ENCODE measurements at regions not wholly inside any gene's neighbourhood (a gene's known extent, or its start where the extent isn't known, plus 50 kb on each side); places are given as distances from the start of the nearest gene placed in this dataset.

DNA sequence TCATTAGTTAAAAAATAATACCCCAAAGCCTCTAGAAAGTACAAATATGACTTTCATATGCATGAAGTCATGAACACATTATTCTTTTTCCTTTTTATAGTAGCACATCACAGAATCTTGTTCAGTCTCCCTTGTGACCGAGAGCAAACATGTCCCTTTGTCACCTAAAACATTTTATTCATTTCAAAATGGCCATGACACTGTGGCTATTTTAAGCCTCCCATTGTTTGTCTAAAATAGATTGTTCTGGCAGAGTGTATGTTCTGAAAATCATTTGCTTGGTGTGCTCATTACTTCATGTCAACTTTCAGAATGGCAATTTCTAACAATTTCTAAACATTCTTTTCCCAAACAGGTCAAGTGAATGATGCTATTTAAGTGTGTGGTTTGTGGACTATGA lies 865.0 kb downstream of the JRKL start:
- intact Hi-C loops (cut with DNase I), result no loop called here
- Histone ChIP-seq H3K9me3 (no peaks in the 10 kb centered on the region), H3K27ac (no peak overlapping the region), H3K4me1 (no peaks in the 10 kb centered on the region), H3K4me3 (no peak overlapping the region), H3K36me3 (no peaks in the 10 kb centered on the region), H3K27me3 (no peaks in the 10 kb centered on the region)
- DNase-seq, result no peak
- TF ChIP-seq EP300 (IDR thresholded peaks at IDR 0.05) (no peak), POLR2A (IDR thresholded peaks at IDR 0.05) (no peak), POLR2AphosphoS5 (IDR thresholded peaks at IDR 0.05) (no peak)
- TF ChIP-seq, protein P1, sequence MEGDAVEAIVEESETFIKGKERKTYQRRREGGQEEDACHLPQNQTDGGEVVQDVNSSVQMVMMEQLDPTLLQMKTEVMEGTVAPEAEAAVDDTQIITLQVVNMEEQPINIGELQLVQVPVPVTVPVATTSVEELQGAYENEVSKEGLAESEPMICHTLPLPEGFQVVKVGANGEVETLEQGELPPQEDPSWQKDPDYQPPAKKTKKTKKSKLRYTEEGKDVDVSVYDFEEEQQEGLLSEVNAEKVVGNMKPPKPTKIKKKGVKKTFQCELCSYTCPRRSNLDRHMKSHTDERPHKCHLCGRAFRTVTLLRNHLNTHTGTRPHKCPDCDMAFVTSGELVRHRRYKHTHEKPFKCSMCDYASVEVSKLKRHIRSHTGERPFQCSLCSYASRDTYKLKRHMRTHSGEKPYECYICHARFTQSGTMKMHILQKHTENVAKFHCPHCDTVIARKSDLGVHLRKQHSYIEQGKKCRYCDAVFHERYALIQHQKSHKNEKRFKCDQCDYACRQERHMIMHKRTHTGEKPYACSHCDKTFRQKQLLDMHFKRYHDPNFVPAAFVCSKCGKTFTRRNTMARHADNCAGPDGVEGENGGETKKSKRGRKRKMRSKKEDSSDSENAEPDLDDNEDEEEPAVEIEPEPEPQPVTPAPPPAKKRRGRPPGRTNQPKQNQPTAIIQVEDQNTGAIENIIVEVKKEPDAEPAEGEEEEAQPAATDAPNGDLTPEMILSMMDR (IDR thresholded peaks at IDR 0.05), result no peak
- WGBS, 2 donors, result 64 to 67% methylated on average over 1 of the region's 1 CpG

DNA sequence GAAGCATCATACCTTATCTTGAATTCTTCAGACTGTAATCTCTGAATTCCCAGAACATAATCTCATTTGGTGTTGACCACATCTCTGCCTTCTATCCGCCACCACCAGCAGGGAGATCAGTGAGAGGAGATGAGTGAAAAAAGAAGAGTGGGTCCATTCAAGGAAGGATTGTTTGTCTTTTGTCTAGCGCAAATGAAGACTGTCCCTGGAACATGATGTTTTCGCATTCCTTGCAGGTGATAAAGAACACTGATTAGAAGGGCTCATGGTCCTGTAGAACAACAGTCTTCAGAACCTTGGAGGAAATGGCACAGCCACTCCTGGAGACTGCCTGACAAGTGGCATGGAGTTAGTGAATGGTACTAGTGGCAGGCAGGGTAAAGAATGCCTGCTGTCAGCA lies 869.6 kb downstream of the JRKL start:
- intact Hi-C loops (cut with DNase I), result no loop called here

DNA sequence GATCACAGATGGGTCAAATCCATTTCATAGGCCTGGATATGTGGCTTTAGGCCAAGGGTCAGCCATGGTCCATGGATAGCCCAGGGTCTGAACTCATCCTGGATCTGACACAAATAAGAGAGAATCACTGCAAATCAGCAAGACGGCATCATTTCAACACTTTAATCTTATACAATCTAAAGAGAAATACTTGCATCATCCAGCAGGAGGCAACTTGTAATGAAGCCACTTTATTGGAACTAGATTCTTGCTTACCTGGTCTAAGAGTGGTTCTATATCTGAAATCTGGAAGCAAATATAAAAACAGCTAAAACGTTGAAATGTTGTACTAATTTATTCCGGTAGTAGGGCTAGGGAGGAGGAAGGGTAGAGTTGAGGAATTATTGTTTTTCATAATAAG lies 870.1 kb downstream of the JRKL start:
- Histone ChIP-seq H3K4me1 (no peaks in the 10 kb centered on the region), H3K36me3 (no peaks in the 10 kb centered on the region), H3K27me3 (no peaks in the 10 kb centered on the region), H3K4me3 (no peak overlapping the region), H3K27ac (no peak overlapping the region), H3K9me3 (no peaks in the 10 kb centered on the region)
- WGBS, 2 donors, result 90% methylated on average over 3 of the region's 3 CpGs
- DNase-seq, result no peak
- intact Hi-C loops (cut with DNase I), result no loop called here
- TF ChIP-seq POLR2AphosphoS5 (IDR thresholded peaks at IDR 0.05), result no peak
- TF ChIP-seq EP300 (IDR thresholded peaks at IDR 0.05), result no peak
- TF ChIP-seq, protein P1 (IDR thresholded peaks at IDR 0.05), result no peak
- no peak for TF ChIP-seq POLR2A (IDR thresholded peaks at IDR 0.05)

More for the DNA sequence above, 869.6 kb downstream of the JRKL start:
- TF ChIP-seq POLR2AphosphoS5 (IDR thresholded peaks at IDR 0.05) (no peak), POLR2A (IDR thresholded peaks at IDR 0.05) (no peak), EP300 (IDR thresholded peaks at IDR 0.05) (no peak)
- TF ChIP-seq, protein P1 (IDR thresholded peaks at IDR 0.05), result no peak
- Histone ChIP-seq H3K27ac (no peak overlapping the region), H3K4me1 (no peaks in the 10 kb centered on the region), H3K4me3 (no peak overlapping the region), H3K9me3 (no peaks in the 10 kb centered on the region), H3K36me3 (no peaks in the 10 kb centered on the region), H3K27me3 (no peaks in the 10 kb centered on the region)
- DNase-seq, result no peak
- WGBS, 2 donors, result 84 to 90% methylated on average over 3 of the region's 3 CpGs

DNA sequence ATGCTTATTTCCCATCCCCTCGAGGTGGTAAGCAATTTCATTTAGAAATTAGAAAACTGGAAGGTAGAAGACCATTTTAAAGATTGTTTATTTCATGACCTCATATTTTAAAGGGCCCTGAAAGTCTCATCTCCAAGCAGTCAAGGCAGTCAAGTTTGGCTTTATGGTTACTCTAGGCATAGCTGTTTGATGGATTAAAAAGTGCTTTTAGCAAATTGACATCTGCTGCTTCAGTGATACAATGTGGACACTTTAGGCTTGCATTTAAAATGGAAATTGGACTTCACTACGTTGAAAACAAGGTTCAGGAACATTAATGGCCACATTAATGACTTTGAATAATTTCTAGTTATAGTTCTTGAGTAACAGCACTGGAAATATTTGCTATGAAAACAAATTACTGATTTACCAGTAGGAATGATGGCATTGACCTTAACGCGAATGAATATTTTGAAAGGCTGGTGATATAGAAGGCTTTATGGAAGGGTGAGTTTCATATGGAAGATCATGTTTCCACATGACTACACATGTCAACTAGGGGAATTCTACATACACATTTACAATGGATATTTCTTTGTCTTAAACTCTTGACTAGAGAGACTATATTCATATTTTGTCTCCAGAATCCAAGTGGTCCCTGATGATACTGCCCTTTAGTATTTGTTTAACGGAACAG lies 873.5 kb downstream of the JRKL start:
- 61 to 73% methylated on average over 5 of the region's 5 CpGs for WGBS, 2 donors
- H3K36me3 ChIP-seq, result no peaks in the 10 kb centered on the region
- DNase-seq, result no peak
- no peaks in the 10 kb centered on the region for H3K4me1 ChIP-seq
- H3K4me3 ChIP-seq, result no peak overlapping the region
- H3K27ac ChIP-seq, result no peak overlapping the region
- no peaks in the 10 kb centered on the region for H3K27me3 ChIP-seq
- H3K9me3 ChIP-seq, result no peaks in the 10 kb centered on the region
- TF ChIP-seq POLR2AphosphoS5 (IDR thresholded peaks at IDR 0.05) (no peak), EP300 (IDR thresholded peaks at IDR 0.05) (no peak), POLR2A (IDR thresholded peaks at IDR 0.05) (no peak)
- TF ChIP-seq, protein P1 (IDR thresholded peaks at IDR 0.05), result no peak
- intact Hi-C loops (cut with DNase I), result no loop called here

DNA sequence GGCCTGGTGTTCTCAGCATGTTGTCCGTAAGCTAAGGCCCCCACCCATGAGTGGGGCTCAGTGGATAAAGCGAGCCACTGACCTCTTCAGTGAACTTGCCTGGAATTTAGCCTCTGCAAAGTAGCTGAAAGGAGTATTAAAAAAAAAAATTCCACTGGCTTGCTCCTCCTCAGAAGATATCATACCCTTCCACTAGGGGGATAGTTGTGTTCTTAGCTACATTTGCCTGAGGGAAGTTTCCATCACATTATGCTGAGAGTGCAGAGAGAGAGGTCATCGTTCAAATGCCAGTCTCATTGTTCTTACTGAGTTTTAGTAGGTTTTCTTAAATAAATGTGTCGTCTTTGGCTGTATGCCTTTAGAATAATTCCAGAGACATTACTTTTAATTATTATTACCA lies 879.7 kb downstream of the JRKL start:
- intact Hi-C loops (cut with DNase I), result no loop called here
- no peaks in the 10 kb centered on the region for H3K27me3 ChIP-seq
- no peak for DNase-seq
- no peaks in the 10 kb centered on the region for H3K36me3 ChIP-seq
- no peaks in the 10 kb centered on the region for H3K4me1 ChIP-seq
- WGBS, 2 donors, result 69 to 72% methylated on average over 4 of the region's 4 CpGs
- no peak overlapping the region for H3K4me3 ChIP-seq
- TF ChIP-seq EP300 (IDR thresholded peaks at IDR 0.05), result no peak
- TF ChIP-seq, protein P1 (IDR thresholded peaks at IDR 0.05), result no peak
- no peak overlapping the region for H3K27ac ChIP-seq
- peaks cover 0 to 3% (median 0%) of the 10 kb centered on the region in 4 donors for H3K9me3 ChIP-seq

Measured in sigmoid colon (tissue), 6 donors.